IMR-90 (cell line): ENCODE measurements at regions not wholly inside any gene's neighbourhood (a gene's known extent, or its start where the extent isn't known, plus 50 kb on each side); places are given as distances from the start of the nearest gene placed in this dataset.
A peak's percentile ranks its signal among the peaks of the same experiment; 100 is the strongest.

Experiments
- ATAC-seq: fragments of 200-7000 bp; cut with Tn5 transposase; 2 replicates; pipeline ENCODE4 v1.9.1; 2020; ENCODE audit warnings: low read depth, mild to moderate bottlenecking, moderate library complexity
- BruUV-seq: library from RNA; stranded (reverse); fragments of 400-500 nt; replicated peaks from 2 replicates; lab custom pipeline; 2021; lab: Mats Ljungman, UMichigan
- CTCF ChIA-PET: fragments of 300-600 bp; formaldehyde crosslinking; extraction: SDS; loops from one replicate; lab custom pipeline; 2021; ENCODE audit warnings: antibody characterized with exemption; lab: Yijun Ruan, JAX
- POLR2A ChIA-PET: fragments of 300-600 bp; sonication (Branson Sonifier 250); formaldehyde crosslinking; loops from one replicate; lab custom pipeline; 2022; ENCODE audit warnings: antibody characterized with exemption; ENCODE audit not compliant: unreplicated experiment; lab: Charles Lee
- DNase-seq: peaks from one replicate; pipeline ENCODE4 v3.0.0; 2013
- H2AFZ ChIP-seq: replicated peaks from 2 replicates; pipeline ENCODE3; 2013; ENCODE audit warnings: low read length, mild to moderate bottlenecking; ENCODE audit not compliant: poor library complexity
- H2AK5ac ChIP-seq: 2 replicates; pipeline ENCODE4 v1.6.1; 2013; ENCODE audit warnings: low read depth, low read length, inconsistent platforms
- H2AK9ac ChIP-seq: replicated peaks from 2 replicates; pipeline ENCODE3; 2013; ENCODE audit warnings: mild to moderate bottlenecking, low read depth, low read length, moderate library complexity; ENCODE audit not compliant: poor library complexity
- H2BK120ac ChIP-seq: 2 replicates; pipeline ENCODE4 v1.6.1; 2013; ENCODE audit warnings: low read depth, low read length, inconsistent platforms
- H2BK15ac ChIP-seq: 3 replicates; pipeline ENCODE4 v1.6.1; 2013; ENCODE audit warnings: low read depth, low read length, inconsistent platforms
- H2BK20ac ChIP-seq: 2 replicates; pipeline ENCODE4 v1.6.1; 2013; ENCODE audit warnings: low read depth, mild to moderate bottlenecking, inconsistent platforms, low read length, moderate library complexity
- H2BK5ac ChIP-seq: 2 replicates; pipeline ENCODE4 v1.6.1; 2013; ENCODE audit warnings: mild to moderate bottlenecking, low read depth, low read length, inconsistent platforms; ENCODE audit not compliant: poor library complexity, severe bottlenecking
- H3K14ac ChIP-seq: replicated peaks from 2 replicates; pipeline ENCODE4 v1.6.1; 2013; ENCODE audit warnings: low read depth, low read length, inconsistent platforms
- H3K18ac ChIP-seq: 2 replicates; pipeline ENCODE4 v1.6.1; 2013; ENCODE audit warnings: low read depth, low read length, control low read depth
- H3K23ac ChIP-seq: 2 replicates; pipeline ENCODE4 v1.6.1; 2013; ENCODE audit warnings: low read depth, low read length, inconsistent platforms
- H3K27ac ChIP-seq: 2 replicates; pipeline ENCODE4 v1.5.1; 2013; ENCODE audit warnings: mild to moderate bottlenecking, control low read depth, low read length; ENCODE audit not compliant: insufficient read depth
- H3K27me3 ChIP-seq: 2 replicates; pipeline ENCODE4 v1.6.1; 2013; ENCODE audit warnings: low read length; ENCODE audit not compliant: control insufficient read depth, insufficient read depth
- H3K36me3 ChIP-seq: 2 replicates; pipeline ENCODE4 v1.6.1; 2013; ENCODE audit warnings: low read length, mixed read lengths; ENCODE audit not compliant: control insufficient read depth, insufficient read depth
- H3K4ac ChIP-seq: 2 replicates; pipeline ENCODE4 v1.6.1; 2013; ENCODE audit warnings: low read depth, low read length, inconsistent platforms
- H3K4me1 ChIP-seq: 2 replicates; pipeline ENCODE4 v1.6.1; 2013; ENCODE audit warnings: low read length, mixed read lengths; ENCODE audit not compliant: control insufficient read depth, insufficient read depth
- H3K4me2 ChIP-seq: 2 replicates; pipeline ENCODE4 v1.6.1; 2013; ENCODE audit warnings: low read depth, mild to moderate bottlenecking, control low read depth, low read length, moderate library complexity
- H3K4me3 ChIP-seq: 2 replicates; pipeline ENCODE4 v1.5.1; 2013; ENCODE audit warnings: low read depth, mild to moderate bottlenecking, control low read depth, low read length, moderate library complexity; ENCODE audit not compliant: insufficient read depth
- H3K56ac ChIP-seq: 2 replicates; pipeline ENCODE4 v1.6.1; 2013; ENCODE audit warnings: low read length, inconsistent platforms; ENCODE audit not compliant: insufficient read depth; ENCODE audit errors: extremely low read depth
- H3K79me1 ChIP-seq, 2 experiments: 2 replicates each; pipeline ENCODE4 v1.6.1; 2013; ENCODE audit warnings: low read length in 2 of 2, inconsistent platforms in 1 of 2, low read depth in 1 of 2
- H3K9ac ChIP-seq: 2 replicates; pipeline ENCODE4 v1.6.1; 2013; ENCODE audit warnings: low read depth, low read length, control low read depth
- H3K9me1 ChIP-seq: 2 replicates; pipeline ENCODE4 v1.6.1; 2013; ENCODE audit warnings: low read length, inconsistent platforms; ENCODE audit not compliant: insufficient read depth
- H3K9me3 ChIP-seq: 2 replicates; pipeline ENCODE4 v1.6.1; 2013; ENCODE audit warnings: low read length; ENCODE audit not compliant: control insufficient read depth, insufficient read depth
- H4K20me1 ChIP-seq: 2 replicates; pipeline ENCODE4 v1.6.1; 2013; ENCODE audit warnings: low read length, inconsistent platforms; ENCODE audit not compliant: insufficient read depth
- H4K5ac ChIP-seq: 2 replicates; pipeline ENCODE4 v1.6.1; 2013; ENCODE audit warnings: mild to moderate bottlenecking, low read depth, low read length, control low read depth
- H4K8ac ChIP-seq, 2 experiments: 2 replicates each; pipeline ENCODE4 v1.6.1; 2013; ENCODE audit warnings: low read depth in 2 of 2, low read length in 2 of 2, control low read depth in 1 of 2, inconsistent platforms in 1 of 2
- H4K91ac ChIP-seq: 2 replicates; pipeline ENCODE4 v1.6.1; 2013; ENCODE audit warnings: low read depth, low read length, inconsistent platforms; ENCODE audit not compliant: insufficient read depth
- CHD1 ChIP-seq: IDR thresholded peaks from 2 replicates; pipeline ENCODE4 v1.6.1; 2012; ENCODE audit warnings: low read depth, low read length, improper control_type of control experiment
- CTCF ChIP-seq: conservative IDR thresholded peaks from 2 replicates; pipeline ENCODE4 v1.5.1; 2012; ENCODE audit warnings: mild to moderate bottlenecking, low read depth, low read length, improper control_type of control experiment
- ELK1 ChIP-seq: fragments of 150-350 bp; IDR thresholded peaks from 2 replicates; pipeline ENCODE4 v1.6.1; 2016; ENCODE audit warnings: low read depth, mild to moderate bottlenecking, low read length, moderate library complexity, borderline replicate concordance
- FOS ChIP-seq: fragments of 150-350 bp; IDR thresholded peaks from 2 replicates; pipeline ENCODE4 v1.6.1; 2016; ENCODE audit warnings: low read depth, low read length
- MAZ ChIP-seq: IDR thresholded peaks from 2 replicates; pipeline ENCODE4 v1.6.1; 2012; ENCODE audit warnings: low read depth, mild to moderate bottlenecking, low read length, improper control_type of control experiment, moderate library complexity, borderline replicate concordance
- NFE2L2 ChIP-seq: fragments of 150-350 bp; IDR thresholded peaks from 2 replicates; pipeline ENCODE4 v1.6.1; 2016; ENCODE audit warnings: low read depth, mild to moderate bottlenecking, low read length
- RAD21 ChIP-seq: IDR thresholded peaks from 2 replicates; pipeline ENCODE4 v1.6.1; 2012; ENCODE audit warnings: low read length, improper control_type of control experiment
- RFX5 ChIP-seq: IDR thresholded peaks from 2 replicates; pipeline ENCODE4 v1.8.0; 2012; ENCODE audit warnings: low read depth, mild to moderate bottlenecking, low read length, moderate library complexity
- SMC3 ChIP-seq: fragments of 150-350 bp; IDR thresholded peaks from 2 replicates; pipeline ENCODE4 v1.6.1; 2016; ENCODE audit warnings: low read depth, mild to moderate bottlenecking, antibody characterized with exemption, low read length, moderate library complexity
- USF2 ChIP-seq: fragments of 150-350 bp; IDR thresholded peaks from 2 replicates; pipeline ENCODE4 v1.6.1; 2017; ENCODE audit warnings: mild to moderate bottlenecking, antibody characterized with exemption, low read length, low read depth
- WGBS, 2 experiments: methylation state at CpG; one replicate each; pipeline versions ENCODE4 v1.1.5 to v1.1.7; 2013; ENCODE audit warnings: missing lambda C conversion rate in 2 of 2; ENCODE audit not compliant: insufficient read length in 1 of 2; ENCODE audit errors: extremely low coverage in 2 of 2; 5-methylcytosine and 5-hydroxymethylcytosine counted together
- dilution Hi-C: fragments of 300-500 bp; cut with HindIII; formaldehyde crosslinking; loops from one replicate; pipeline ENCODE4 v1.14.3; 2018; ENCODE audit warnings: low sequenced_read_pairs; ENCODE audit not compliant: unreplicated experiment
- in situ Hi-C: fragments of 300-500 bp; cut with MboI; formaldehyde crosslinking; loops from 3 replicates; pipeline ENCODE4 v1.14.3; 2019; ENCODE audit warnings: low sequenced_read_pairs, inconsistent platforms, mixed read lengths
- intact Hi-C: fragments of 100-400 bp; cut with micrococcal nuclease; formaldehyde crosslinking; loops from 2 replicates; pipeline ENCODE4 v1.10.0; 2022

GRCh38 chr2:150167711-150168110 lies 319.8 kb downstream of the RND3 start:
- no peak overlapping the region for H4K8ac ChIP-seq
- no peak overlapping the region for H2AK9ac ChIP-seq
- no peak overlapping the region for H3K18ac ChIP-seq
- ChIA-PET POLR2A (no interaction called here), CTCF (interaction anchor here (0.7 kb wide), 1 partner anchor 33 kb away, joined by 3 read pairs; no protein-coding TSS in a partner anchor)
- no peak overlapping the region for H4K5ac ChIP-seq
- intact Hi-C loops (no loop called here), in situ Hi-C loops (no loop called here), dilution Hi-C loops (no loop called here)
- ATAC-seq (peak; percentile 86), DNase-seq (peak; percentile 77)
- BruUV-seq, result no TSS peak
- H3K9me1 ChIP-seq, result no peaks in the 10 kb centered on the region
- H2BK20ac ChIP-seq, result no peak overlapping the region
- H3K23ac ChIP-seq, result no peak overlapping the region
- H4K20me1 ChIP-seq, result no peaks in the 10 kb centered on the region
- WGBS, 2 experiments, result no CpG with 5 or more reads among the region's 2 CpGs
- H3K4me3 ChIP-seq, result no peak overlapping the region
- no peak overlapping the region for H4K91ac ChIP-seq
- no peak overlapping the region for H2BK15ac ChIP-seq
- no peak for TF ChIP-seq MAZ
- no peak for TF ChIP-seq USF2
- TF ChIP-seq RFX5, result no peak
- no peak for TF ChIP-seq ELK1
- no peak for TF ChIP-seq SMC3
- no peak for TF ChIP-seq CTCF
- 0 out of 2 replicates have a peak, but pooled peaks have one; percentile 3 for TF ChIP-seq RAD21
- TF ChIP-seq CHD1, result no peak
- TF ChIP-seq NFE2L2, result no peak
- TF ChIP-seq FOS, result peak; percentile 71
- H3K14ac ChIP-seq, result no peak overlapping the region
- H3K79me1 ChIP-seq, result no peaks in the 10 kb centered on the region
- H2AK5ac ChIP-seq, result no peak overlapping the region
- H2BK5ac ChIP-seq, result peak overlapping the region; percentile 48
- no peaks in the 10 kb centered on the region for H3K9me3 ChIP-seq
- H3K4me1 ChIP-seq, result peaks cover 5% of the 10 kb centered on the region; the same call in 1 of the 2 replicates
- no peaks in the 10 kb centered on the region for H3K36me3 ChIP-seq
- no peak overlapping the region for H2BK120ac ChIP-seq
- H3K27me3 ChIP-seq, result no peaks in the 10 kb centered on the region
- no peak overlapping the region for H2AFZ ChIP-seq
- H3K4me2 ChIP-seq, result no peak overlapping the region
- no peak overlapping the region for H3K9ac ChIP-seq
- no peak overlapping the region for H3K56ac ChIP-seq
- no peak overlapping the region for H3K4ac ChIP-seq
- no peak overlapping the region for H3K27ac ChIP-seq
